B cell (primary cell): ENCODE measurements at regions not wholly inside any gene's neighbourhood (a gene's known extent, or its start where the extent isn't known, plus 50 kb on each side); places are given as distances from the start of the nearest gene placed in this dataset.

Source experiments
- ATAC-seq: fragments of 200-7000 bp; cut with Tn5 transposase; one replicate; pipeline ENCODE4 v1.10.0; 2021; ENCODE audit warnings: low read depth, mild to moderate bottlenecking, moderate number of reproducible peaks, moderate library complexity
- CTCF ChIA-PET: fragments of 350-600 bp; sonication (Branson Sonifier 250); formaldehyde crosslinking; loops from one replicate; lab custom pipeline; 2021; ENCODE audit warnings: antibody characterized with exemption, inconsistent platforms; lab: Charles Lee
- POLR2A ChIA-PET: fragments of 350-600 bp; sonication (Branson Sonifier 250); formaldehyde crosslinking; loops from one replicate; lab custom pipeline; 2021; ENCODE audit warnings: antibody characterized with exemption; lab: Charles Lee
- DNase-seq: peaks from one replicate; pipeline ENCODE4 v3.0.0; 2013
- H2AFZ ChIP-seq: 2 replicates; pipeline ENCODE4 v1.6.1; 2012; ENCODE audit warnings: mild to moderate bottlenecking, low read depth, low read length; ENCODE audit not compliant: insufficient read depth, poor library complexity, severe bottlenecking
- H3K27ac ChIP-seq, 2 donors: 1 replicate in 1 of 2; 2 replicates in 1 of 2; pipeline ENCODE4 v1.5.1; 2012 to 2013; ENCODE audit warnings: low read length in 2 of 2, mild to moderate bottlenecking in 2 of 2, moderate library complexity in 1 of 2
- H3K27me3 ChIP-seq, 4 experiments: fragments of 200-600 bp in 1 of 4; sonication (generic) in 1 of 4; replicated peaks in 1 of 4; 1 replicate in 2 of 4; 2 replicates in 2 of 4; pipeline versions ENCODE4 v1.6.1 to v1.7.0; 2013 to 2016; ENCODE audit warnings: low read length in 3 of 4, mild to moderate bottlenecking in 2 of 4, mixed read lengths in 1 of 4, moderate library complexity in 1 of 4; ENCODE audit not compliant: insufficient read depth in 4 of 4, control insufficient read depth in 3 of 4; ENCODE audit errors: control extremely low read depth in 1 of 4
- H3K36me3 ChIP-seq, 2 experiments: replicated peaks in 1 of 2; 1 replicate in 1 of 2; 2 replicates in 1 of 2; pipeline versions ENCODE4 v1.6.1 to v1.7.1; 2013; ENCODE audit warnings: low read length in 1 of 2; ENCODE audit not compliant: insufficient read depth in 2 of 2, control insufficient read depth in 1 of 2; ENCODE audit errors: control extremely low read depth in 1 of 2, extremely low read depth in 1 of 2
- H3K4me1 ChIP-seq, 2 donors: fragments of 200-600 bp in 1 of 2; sonication (generic) in 1 of 2; 1 replicate in 1 of 2; 2 replicates in 1 of 2; pipeline versions ENCODE4 v1.5.1 to v1.6.1; 2013 to 2017; ENCODE audit warnings: low read length in 2 of 2; ENCODE audit not compliant: control insufficient read depth in 2 of 2, insufficient read depth in 2 of 2
- H3K4me2 ChIP-seq: replicated peaks from 2 replicates; pipeline ENCODE3; 2012; ENCODE audit warnings: mild to moderate bottlenecking, low read depth, low read length; ENCODE audit not compliant: poor library complexity, severe bottlenecking
- H3K4me3 ChIP-seq, 5 experiments: fragments of 200-600 bp in 1 of 5; sonication (generic) in 1 of 5; 1 replicate in 3 of 5; 2 replicates in 2 of 5; pipeline versions ENCODE4 v1.5.1 to v1.7.0; 2011 to 2016; ENCODE audit warnings: low read length in 4 of 5, mild to moderate bottlenecking in 4 of 5, low read depth in 2 of 5, control low read depth in 1 of 5, moderate library complexity in 1 of 5; ENCODE audit not compliant: insufficient read depth in 1 of 5; ENCODE audit errors: control extremely low read depth in 1 of 5, extremely low read depth in 1 of 5
- H3K79me2 ChIP-seq: fragments of 200-600 bp; sonication (generic); one replicate; pipeline ENCODE4 v1.6.0; 2016; ENCODE audit warnings: low read length; ENCODE audit not compliant: control insufficient read depth, insufficient read depth
- H3K9ac ChIP-seq: fragments of 200-600 bp; sonication (generic); 2 replicates; pipeline ENCODE4 v1.6.1; 2017; ENCODE audit warnings: mild to moderate bottlenecking, low read length, moderate library complexity
- H3K9me3 ChIP-seq, 3 donors: one replicate each; pipeline versions ENCODE4 v1.6.1 to v1.7.1; 2013; ENCODE audit warnings: low read length in 2 of 3; ENCODE audit not compliant: control insufficient read depth in 2 of 3, insufficient read depth in 1 of 3; ENCODE audit errors: control extremely low read depth in 1 of 3
- H4K20me1 ChIP-seq: 2 replicates; pipeline ENCODE4 v1.6.0; 2012; ENCODE audit warnings: mild to moderate bottlenecking, low read length; ENCODE audit not compliant: insufficient read depth, control insufficient read depth, poor library complexity, severe bottlenecking
- H3K27ac Mint-ChIP-seq: one replicate; pipeline ENCODE4 v1.8.0; 2021; ENCODE audit warnings: mixed read lengths
- H3K27me3 Mint-ChIP-seq: one replicate; pipeline ENCODE4 v1.8.0; 2021; ENCODE audit warnings: mixed read lengths
- H3K4me1 Mint-ChIP-seq: one replicate; pipeline ENCODE4 v1.8.0; 2021; ENCODE audit warnings: mixed read lengths
- H3K4me3 Mint-ChIP-seq: one replicate; pipeline ENCODE4 v1.8.0; 2021; ENCODE audit warnings: mixed read lengths
- H3K9me3 Mint-ChIP-seq: one replicate; pipeline ENCODE4 v1.8.0; 2022; ENCODE audit warnings: mixed read lengths; ENCODE audit not compliant: insufficient read depth
- EZH2 ChIP-seq: IDR thresholded peaks from 2 replicates; pipeline ENCODE4 v1.6.1; 2012; ENCODE audit warnings: borderline replicate concordance, low read depth, mild to moderate bottlenecking, moderate library complexity, low read length; ENCODE audit not compliant: insufficient read depth, poor library complexity, severe bottlenecking
- WGBS: methylation state at CpG from one replicate; pipeline ENCODE4 v1.1.5; 2013; ENCODE audit warnings: missing lambda C conversion rate; ENCODE audit not compliant: insufficient coverage; 5-methylcytosine and 5-hydroxymethylcytosine counted together
- intact Hi-C: fragments of 100-400 bp; cut with micrococcal nuclease; formaldehyde crosslinking; loops from one replicate; pipeline ENCODE4 v1.10.0; 2022
- TF ChIP-seq, protein P1 (sequence below): fragments of 200-600 bp; IDR thresholded peaks from one replicate; pipeline ENCODE4 v1.8.0; 2022; ENCODE audit warnings: antibody characterized with exemption, mild to moderate bottlenecking

GRCh38 chr5:36442796-36443195 is 141.1 kb upstream of the RANBP3L start:
- TF ChIP-seq EZH2: no peak
- TF ChIP-seq, protein P1, sequence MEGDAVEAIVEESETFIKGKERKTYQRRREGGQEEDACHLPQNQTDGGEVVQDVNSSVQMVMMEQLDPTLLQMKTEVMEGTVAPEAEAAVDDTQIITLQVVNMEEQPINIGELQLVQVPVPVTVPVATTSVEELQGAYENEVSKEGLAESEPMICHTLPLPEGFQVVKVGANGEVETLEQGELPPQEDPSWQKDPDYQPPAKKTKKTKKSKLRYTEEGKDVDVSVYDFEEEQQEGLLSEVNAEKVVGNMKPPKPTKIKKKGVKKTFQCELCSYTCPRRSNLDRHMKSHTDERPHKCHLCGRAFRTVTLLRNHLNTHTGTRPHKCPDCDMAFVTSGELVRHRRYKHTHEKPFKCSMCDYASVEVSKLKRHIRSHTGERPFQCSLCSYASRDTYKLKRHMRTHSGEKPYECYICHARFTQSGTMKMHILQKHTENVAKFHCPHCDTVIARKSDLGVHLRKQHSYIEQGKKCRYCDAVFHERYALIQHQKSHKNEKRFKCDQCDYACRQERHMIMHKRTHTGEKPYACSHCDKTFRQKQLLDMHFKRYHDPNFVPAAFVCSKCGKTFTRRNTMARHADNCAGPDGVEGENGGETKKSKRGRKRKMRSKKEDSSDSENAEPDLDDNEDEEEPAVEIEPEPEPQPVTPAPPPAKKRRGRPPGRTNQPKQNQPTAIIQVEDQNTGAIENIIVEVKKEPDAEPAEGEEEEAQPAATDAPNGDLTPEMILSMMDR: no peak
- Histone ChIP-seq H3K4me3 (no peak overlapping the region), H3K27ac (no peak overlapping the region), H3K9me3 (no peaks in the 10 kb centered on the region), H3K9ac (no peak overlapping the region), H3K27me3 (peaks cover 0 to 6% (median 0%) of the 10 kb centered on the region in 4 experiments), H2AFZ (no peak overlapping the region), H3K4me1 (no peaks in the 10 kb centered on the region), H3K79me2 (no peaks in the 10 kb centered on the region), H4K20me1 (no peaks in the 10 kb centered on the region), H3K4me2 (no peak overlapping the region), H3K36me3 (no peaks in the 10 kb centered on the region)
- WGBS: no CpG with 5 or more reads among the region's 1 CpG
- Mint-ChIP-seq H3K27me3 (peaks cover 24% of the 10 kb centered on the region), H3K9me3 (no peaks in the 10 kb centered on the region), H3K4me3 (no peak overlapping the region), H3K27ac (no peak overlapping the region), H3K4me1 (no peaks in the 10 kb centered on the region)
- ATAC-seq (no peak), DNase-seq (no peak)
- intact Hi-C loops: no loop called here
- ChIA-PET CTCF (interaction anchor here (0.8 kb wide), 1 partner anchor 17 kb away, joined by 3 read pairs; no protein-coding TSS in a partner anchor), POLR2A (no interaction called here)

DNA sequence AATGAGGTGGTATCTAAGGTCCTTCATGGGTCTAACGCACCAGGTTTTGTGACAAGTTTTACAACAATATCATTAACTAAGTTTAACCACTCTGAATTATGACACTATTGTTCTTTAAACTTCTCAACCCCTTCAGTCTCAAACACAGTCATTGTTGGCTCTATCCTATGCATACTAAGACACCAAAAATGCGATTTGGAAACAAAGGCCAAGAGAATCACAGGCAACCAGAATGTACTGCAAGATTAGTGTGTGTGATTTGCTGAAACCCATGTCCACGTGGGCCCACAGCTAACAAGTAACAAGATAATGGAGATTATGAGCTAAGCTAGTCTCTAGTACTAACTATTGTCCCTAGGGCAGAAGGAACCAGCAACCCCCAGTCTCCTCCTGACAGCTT is 142.2 kb upstream of the RANBP3L start:
- Histone ChIP-seq H3K27ac (no peak overlapping the region), H4K20me1 (no peaks in the 10 kb centered on the region), H3K4me3 (no peak overlapping the region), H3K4me2 (no peak overlapping the region), H3K79me2 (no peaks in the 10 kb centered on the region), H3K9me3 (no peaks in the 10 kb centered on the region), H3K27me3 (peaks cover 0 to 4% (median 0%) of the 10 kb centered on the region in 4 experiments), H2AFZ (no peak overlapping the region), H3K4me1 (no peaks in the 10 kb centered on the region), H3K9ac (no peak overlapping the region), H3K36me3 (no peaks in the 10 kb centered on the region)
- intact Hi-C loops: no loop called here
- ChIA-PET CTCF (no interaction called here), POLR2A (no interaction called here)
- no peak for DNase-seq
- H3K27me3 Mint-ChIP-seq: peaks cover 21% of the 10 kb centered on the region
- H3K4me1 Mint-ChIP-seq: no peaks in the 10 kb centered on the region
- TF ChIP-seq, protein P1: no peak
- TF ChIP-seq EZH2: no peak
- H3K9me3 Mint-ChIP-seq: no peaks in the 10 kb centered on the region
- WGBS: 100% methylated on average over 1 of the region's 3 CpGs
- H3K27ac Mint-ChIP-seq: no peak overlapping the region
- H3K4me3 Mint-ChIP-seq: no peak overlapping the region
- ATAC-seq: no peak
